ENCODE measurements at regions not wholly inside any gene's neighbourhood (a gene's known extent, or its start where the extent isn't known, plus 50 kb on each side); places are given as distances from the start of the nearest gene placed in this dataset.

- Histone ChIP-seq H3K4me3 (replicated peaks in 1 of 3; ENCODE audit: insufficient read depth in 1 of 3, low read depth in 1 of 3, low read length in 3 of 3) (no peak overlapping the region), H2AFZ (ENCODE audit: low read depth, low read length) (no peak overlapping the region), H3K4me2 (ENCODE audit: insufficient read depth, low read length) (no peak overlapping the region), H3K27me3 (ENCODE audit: control insufficient read depth in 2 of 2, insufficient read depth in 2 of 2, low read length in 2 of 2) (no peaks in the 10 kb centered on the region), H4K20me1 (replicated peaks; ENCODE audit: control insufficient read depth, extremely low read depth, insufficient read depth, low read length) (no peaks in the 10 kb centered on the region), H3K9ac (replicated peaks; ENCODE audit: extremely low read depth, insufficient read depth, low read length) (no peak overlapping the region), H3K27ac (ENCODE audit: insufficient read depth, low read depth, low read length) (no peak overlapping the region), H3K4me1 (ENCODE audit: control insufficient read depth, extremely low read depth, insufficient read depth, low read length) (no peaks in the 10 kb centered on the region), H3K36me3 (ENCODE audit: control insufficient read depth in 2 of 2, extremely low read depth in 1 of 2, insufficient read depth in 2 of 2, low read length in 2 of 2) (no peaks in the 10 kb centered on the region), H3K9me3 (replicated peaks; ENCODE audit: control insufficient read depth, insufficient read depth, low read length) (no peaks in the 10 kb centered on the region), H3K9me1 (replicated peaks; ENCODE audit: control insufficient read depth, extremely low read depth, insufficient read depth, low read length) (no peaks in the 10 kb centered on the region), H3K79me2 (ENCODE audit: control insufficient read depth, insufficient read depth, low read length) (no peaks in the 10 kb centered on the region)
- dilution Hi-C loops (cut with MboI; ENCODE audit: extremely low pct_ligation_motif_present, low sequenced_read_pairs) (no loop called here), intact Hi-C loops (cut with micrococcal nuclease) (no loop called here)
- CTCF ChIA-PET, result no interaction called here
- POLR2A ChIA-PET, result no interaction called here
- DNase-seq (ENCODE audit: low read depth, low spot score), result no peak
- BruUV-seq (replicated peaks), result no TSS peak
- no peak for FAIRE-seq
- TF ChIP-seq FOS (IDR thresholded peaks at IDR 0.05; ENCODE audit: borderline replicate concordance, insufficient read depth, low read length) (no peak), EZH2 (IDR thresholded peaks at IDR 0.05; ENCODE audit: borderline replicate concordance, low read depth, low read length, severe bottlenecking) (no peak), POLR2AphosphoS5 (IDR thresholded peaks at IDR 0.05; ENCODE audit: insufficient read depth, low read depth, low read length) (no peak), GATA2 (IDR thresholded peaks at IDR 0.05; ENCODE audit: insufficient read depth, insufficient read length, low read depth, low read length) (no peak)
- TF ChIP-seq, protein P1, sequence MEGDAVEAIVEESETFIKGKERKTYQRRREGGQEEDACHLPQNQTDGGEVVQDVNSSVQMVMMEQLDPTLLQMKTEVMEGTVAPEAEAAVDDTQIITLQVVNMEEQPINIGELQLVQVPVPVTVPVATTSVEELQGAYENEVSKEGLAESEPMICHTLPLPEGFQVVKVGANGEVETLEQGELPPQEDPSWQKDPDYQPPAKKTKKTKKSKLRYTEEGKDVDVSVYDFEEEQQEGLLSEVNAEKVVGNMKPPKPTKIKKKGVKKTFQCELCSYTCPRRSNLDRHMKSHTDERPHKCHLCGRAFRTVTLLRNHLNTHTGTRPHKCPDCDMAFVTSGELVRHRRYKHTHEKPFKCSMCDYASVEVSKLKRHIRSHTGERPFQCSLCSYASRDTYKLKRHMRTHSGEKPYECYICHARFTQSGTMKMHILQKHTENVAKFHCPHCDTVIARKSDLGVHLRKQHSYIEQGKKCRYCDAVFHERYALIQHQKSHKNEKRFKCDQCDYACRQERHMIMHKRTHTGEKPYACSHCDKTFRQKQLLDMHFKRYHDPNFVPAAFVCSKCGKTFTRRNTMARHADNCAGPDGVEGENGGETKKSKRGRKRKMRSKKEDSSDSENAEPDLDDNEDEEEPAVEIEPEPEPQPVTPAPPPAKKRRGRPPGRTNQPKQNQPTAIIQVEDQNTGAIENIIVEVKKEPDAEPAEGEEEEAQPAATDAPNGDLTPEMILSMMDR (IDR thresholded peaks at IDR 0.05; ENCODE audit: extremely low read depth in 1 of 2, insufficient read depth in 1 of 2, low read depth in 1 of 2, low read length in 2 of 2), result no peak
Measured at GRCh38 chr16:9364721-9365369, 273.4 kb downstream of the HAPSTR1 start.

GRCh38 chr16:9365370-9365728 lies 273.9 kb downstream of the HAPSTR1 start:
- Histone ChIP-seq H3K4me3 (replicated peaks in 1 of 3; ENCODE audit: insufficient read depth in 1 of 3, low read depth in 1 of 3, low read length in 3 of 3) (no peak overlapping the region), H3K9ac (replicated peaks; ENCODE audit: extremely low read depth, insufficient read depth, low read length) (no peak overlapping the region), H2AFZ (ENCODE audit: low read depth, low read length) (no peak overlapping the region), H3K9me3 (replicated peaks; ENCODE audit: control insufficient read depth, insufficient read depth, low read length) (no peaks in the 10 kb centered on the region), H3K4me1 (ENCODE audit: control insufficient read depth, extremely low read depth, insufficient read depth, low read length) (no peaks in the 10 kb centered on the region), H3K9me1 (replicated peaks; ENCODE audit: control insufficient read depth, extremely low read depth, insufficient read depth, low read length) (no peaks in the 10 kb centered on the region), H3K27ac (ENCODE audit: insufficient read depth, low read depth, low read length) (no peak overlapping the region), H3K79me2 (ENCODE audit: control insufficient read depth, insufficient read depth, low read length) (no peaks in the 10 kb centered on the region), H3K27me3 (ENCODE audit: control insufficient read depth in 2 of 2, insufficient read depth in 2 of 2, low read length in 2 of 2) (no peaks in the 10 kb centered on the region), H4K20me1 (replicated peaks; ENCODE audit: control insufficient read depth, extremely low read depth, insufficient read depth, low read length) (no peaks in the 10 kb centered on the region), H3K36me3 (ENCODE audit: control insufficient read depth in 2 of 2, extremely low read depth in 1 of 2, insufficient read depth in 2 of 2, low read length in 2 of 2) (no peaks in the 10 kb centered on the region), H3K4me2 (ENCODE audit: insufficient read depth, low read length) (no peak overlapping the region)
- FAIRE-seq, result no peak
- TF ChIP-seq, protein P2, sequence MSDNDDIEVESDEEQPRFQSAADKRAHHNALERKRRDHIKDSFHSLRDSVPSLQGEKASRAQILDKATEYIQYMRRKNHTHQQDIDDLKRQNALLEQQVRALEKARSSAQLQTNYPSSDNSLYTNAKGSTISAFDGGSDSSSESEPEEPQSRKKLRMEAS (IDR thresholded peaks at IDR 0.05; ENCODE audit: insufficient read depth, insufficient read length), result no peak
- no peak for TF ChIP-seq POLR2A (IDR thresholded peaks at IDR 0.05; ENCODE audit: low read depth, low read length)
- no peak for TF ChIP-seq EZH2 (IDR thresholded peaks at IDR 0.05; ENCODE audit: borderline replicate concordance, low read depth, low read length, severe bottlenecking)
- TF ChIP-seq FOS (IDR thresholded peaks at IDR 0.05; ENCODE audit: borderline replicate concordance, insufficient read depth, low read length), result no peak
- TF ChIP-seq MYC (IDR thresholded peaks at IDR 0.05; ENCODE audit: low read depth, low read length), result no peak
- no TSS peak for BruUV-seq (replicated peaks)
- intact Hi-C loops (cut with micrococcal nuclease), result no loop called here
- no peak for DNase-seq (ENCODE audit: low read depth, low spot score)
- dilution Hi-C loops (cut with MboI; ENCODE audit: extremely low pct_ligation_motif_present, low sequenced_read_pairs), result no loop called here
- ChIA-PET CTCF (no interaction called here), POLR2A (no interaction called here)
